ENCODE measurements at regions not wholly inside any gene's neighbourhood (a gene's known extent, or its start where the extent isn't known, plus 50 kb on each side); places are given as distances from the start of the nearest gene placed in this dataset.

DNA sequence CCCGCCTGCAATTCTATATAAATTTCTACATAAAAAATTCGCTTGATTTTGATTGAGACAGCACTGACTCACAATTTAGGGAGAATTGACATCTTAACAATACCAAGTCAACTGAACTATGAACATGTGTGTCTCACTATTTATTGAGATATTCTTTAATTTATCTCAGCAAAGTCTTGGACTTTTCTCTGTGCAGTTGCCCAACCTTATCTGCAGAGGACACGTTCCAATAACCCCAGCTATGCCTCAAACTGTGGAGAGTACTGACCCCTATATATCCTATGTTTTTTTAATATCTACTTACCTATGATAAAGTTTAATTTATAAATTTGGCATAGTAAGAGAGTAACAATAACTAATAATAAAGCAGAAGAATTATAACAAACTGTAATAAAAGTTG lies 69.4 kb upstream of the PIP4K2A start:
- Histone ChIP-seq H2AFZ (ENCODE audit: low read depth, low read length) (no peak overlapping the region), H3K4me3 (ENCODE audit: insufficient read depth, low read depth, low read length) (no peak overlapping the region), H3K27me3 (ENCODE audit: insufficient read depth, low read length) (no peaks in the 10 kb centered on the region), H3K9ac (ENCODE audit: low read length) (no peak overlapping the region), H3K4me1 (ENCODE audit: insufficient read depth, low read length) (no peaks in the 10 kb centered on the region), H3K4me2 (ENCODE audit: low read length) (no peak overlapping the region), H3K9me3 (ENCODE audit: insufficient read depth, low read depth, low read length) (no peaks in the 10 kb centered on the region), H4K20me1 (ENCODE audit: insufficient read depth, low read length) (no peaks in the 10 kb centered on the region), H3K79me2 (ENCODE audit: insufficient read depth, low read length) (no peaks in the 10 kb centered on the region), H3K27ac (ENCODE audit: low read depth, low read length) (no peak overlapping the region), H3K36me3 (ENCODE audit: insufficient read depth, low read length) (no peaks in the 10 kb centered on the region)
- TF ChIP-seq EZH2 (IDR thresholded peaks at IDR 0.05; ENCODE audit: insufficient read depth, low read length), result no peak
- TF ChIP-seq, protein P1, sequence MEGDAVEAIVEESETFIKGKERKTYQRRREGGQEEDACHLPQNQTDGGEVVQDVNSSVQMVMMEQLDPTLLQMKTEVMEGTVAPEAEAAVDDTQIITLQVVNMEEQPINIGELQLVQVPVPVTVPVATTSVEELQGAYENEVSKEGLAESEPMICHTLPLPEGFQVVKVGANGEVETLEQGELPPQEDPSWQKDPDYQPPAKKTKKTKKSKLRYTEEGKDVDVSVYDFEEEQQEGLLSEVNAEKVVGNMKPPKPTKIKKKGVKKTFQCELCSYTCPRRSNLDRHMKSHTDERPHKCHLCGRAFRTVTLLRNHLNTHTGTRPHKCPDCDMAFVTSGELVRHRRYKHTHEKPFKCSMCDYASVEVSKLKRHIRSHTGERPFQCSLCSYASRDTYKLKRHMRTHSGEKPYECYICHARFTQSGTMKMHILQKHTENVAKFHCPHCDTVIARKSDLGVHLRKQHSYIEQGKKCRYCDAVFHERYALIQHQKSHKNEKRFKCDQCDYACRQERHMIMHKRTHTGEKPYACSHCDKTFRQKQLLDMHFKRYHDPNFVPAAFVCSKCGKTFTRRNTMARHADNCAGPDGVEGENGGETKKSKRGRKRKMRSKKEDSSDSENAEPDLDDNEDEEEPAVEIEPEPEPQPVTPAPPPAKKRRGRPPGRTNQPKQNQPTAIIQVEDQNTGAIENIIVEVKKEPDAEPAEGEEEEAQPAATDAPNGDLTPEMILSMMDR (IDR thresholded peaks at IDR 0.05; ENCODE audit: insufficient read depth, low read depth, low read length), result no peak
- Mint-ChIP-seq H3K4me3 (ENCODE audit: unreplicated experiment) (no peak overlapping the region), H3K36me3 (ENCODE audit: low read depth, unreplicated experiment) (no peaks in the 10 kb centered on the region), H3K27me3 (ENCODE audit: low read depth, unreplicated experiment) (no peaks in the 10 kb centered on the region), H3K9me3 (ENCODE audit: unreplicated experiment) (no peaks in the 10 kb centered on the region), H3K27ac (ENCODE audit: unreplicated experiment) (no peak overlapping the region), H3K4me1 (ENCODE audit: low read depth, unreplicated experiment) (no peaks in the 10 kb centered on the region)
- DNase-seq (ENCODE audit: low read depth) (no peak), FAIRE-seq (no peak)

DNA sequence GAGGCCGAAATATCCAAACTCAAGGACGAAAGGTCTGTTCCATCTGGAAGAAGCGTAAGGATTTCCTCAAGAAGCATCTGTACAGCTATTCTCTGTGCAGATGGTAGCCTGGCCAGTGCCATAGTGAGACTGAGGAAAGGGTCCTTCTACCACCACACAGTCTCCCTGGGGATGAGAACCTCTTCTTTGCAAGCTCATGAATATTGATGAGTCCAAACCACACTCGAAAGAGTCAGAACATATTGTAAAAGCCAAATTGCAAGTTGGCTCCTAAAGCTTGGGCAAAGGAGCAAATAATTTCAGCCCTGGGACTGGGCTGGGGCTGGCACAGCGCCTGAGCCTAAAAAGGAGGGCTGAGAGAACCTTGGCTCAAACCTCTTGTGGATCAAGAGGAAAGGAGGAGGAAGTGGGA lies 66.1 kb upstream of the PIP4K2A start:
- no peaks in the 10 kb centered on the region for H3K9me3 ChIP-seq (ENCODE audit: insufficient read depth, low read depth, low read length)
- H3K9me3 Mint-ChIP-seq (ENCODE audit: unreplicated experiment), result peaks cover 2% of the 10 kb centered on the region
- no peak overlapping the region for H3K27ac ChIP-seq (ENCODE audit: low read depth, low read length)
- H3K27me3 Mint-ChIP-seq (ENCODE audit: low read depth, unreplicated experiment), result no peaks in the 10 kb centered on the region
- no peaks in the 10 kb centered on the region for H3K4me1 ChIP-seq (ENCODE audit: insufficient read depth, low read length)
- H3K4me2 ChIP-seq (ENCODE audit: low read length), result no peak overlapping the region
- H3K36me3 ChIP-seq (ENCODE audit: insufficient read depth, low read length), result no peaks in the 10 kb centered on the region
- no peak overlapping the region for H3K4me3 Mint-ChIP-seq (ENCODE audit: unreplicated experiment)
- no peak overlapping the region for H2AFZ ChIP-seq (ENCODE audit: low read depth, low read length)
- no peak overlapping the region for H3K27ac Mint-ChIP-seq (ENCODE audit: unreplicated experiment)
- no peaks in the 10 kb centered on the region for H3K4me1 Mint-ChIP-seq (ENCODE audit: low read depth, unreplicated experiment)
- no peaks in the 10 kb centered on the region for H3K27me3 ChIP-seq (ENCODE audit: insufficient read depth, low read length)
- no peak overlapping the region for H3K9ac ChIP-seq (ENCODE audit: low read length)
- FAIRE-seq (no peak), DNase-seq (ENCODE audit: low read depth) (peak; percentile 11)
- H3K4me3 ChIP-seq (ENCODE audit: insufficient read depth, low read depth, low read length), result no peak overlapping the region
- H4K20me1 ChIP-seq (ENCODE audit: insufficient read depth, low read length), result no peaks in the 10 kb centered on the region
- no peaks in the 10 kb centered on the region for H3K36me3 Mint-ChIP-seq (ENCODE audit: low read depth, unreplicated experiment)
- no peaks in the 10 kb centered on the region for H3K79me2 ChIP-seq (ENCODE audit: insufficient read depth, low read length)
- TF ChIP-seq, protein P1 (IDR thresholded peaks at IDR 0.05; ENCODE audit: insufficient read depth, low read depth, low read length), result no peak
- TF ChIP-seq EZH2 (IDR thresholded peaks at IDR 0.05; ENCODE audit: insufficient read depth, low read length), result no peak

DNA sequence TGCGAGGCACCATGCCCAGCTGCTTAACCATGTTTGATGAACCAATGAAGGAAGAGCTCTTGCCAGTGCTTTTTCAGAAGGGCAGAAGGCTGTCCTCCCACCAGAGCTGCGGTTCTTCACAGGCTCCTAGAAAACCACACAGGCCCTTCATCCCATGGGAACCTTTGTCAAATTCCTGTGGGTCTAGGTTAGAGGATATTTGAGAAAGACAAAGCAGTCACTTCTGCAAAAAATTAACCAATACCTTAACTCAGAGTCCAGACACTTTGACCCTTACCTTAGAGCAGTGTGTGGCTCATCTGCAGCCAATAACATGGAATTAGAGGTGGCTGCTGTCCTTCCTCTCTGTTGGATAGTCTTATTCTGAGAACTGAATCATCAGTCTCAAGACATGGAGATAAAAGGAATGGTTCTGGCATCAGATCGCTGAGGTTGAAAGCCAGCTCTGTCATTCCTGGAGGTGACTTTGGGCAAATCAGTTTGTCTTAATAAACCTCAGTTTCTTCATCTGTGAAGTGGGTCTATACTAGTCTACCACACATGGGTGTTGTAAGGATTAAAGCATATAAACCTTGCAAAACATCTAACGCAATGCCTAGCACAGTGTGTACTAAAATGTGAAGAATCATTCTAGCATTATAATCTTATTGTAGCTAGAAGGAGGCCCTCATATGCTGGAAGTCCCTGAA lies 65.1 kb upstream of the PIP4K2A start:
- H3K4me3 ChIP-seq (ENCODE audit: insufficient read depth, low read depth, low read length), result no peak overlapping the region
- H3K79me2 ChIP-seq (ENCODE audit: insufficient read depth, low read length), result no peaks in the 10 kb centered on the region
- H4K20me1 ChIP-seq (ENCODE audit: insufficient read depth, low read length), result no peaks in the 10 kb centered on the region
- H3K27me3 Mint-ChIP-seq (ENCODE audit: low read depth, unreplicated experiment), result no peaks in the 10 kb centered on the region
- no peak overlapping the region for H3K27ac ChIP-seq (ENCODE audit: low read depth, low read length)
- H3K36me3 Mint-ChIP-seq (ENCODE audit: low read depth, unreplicated experiment), result no peaks in the 10 kb centered on the region
- no peaks in the 10 kb centered on the region for H3K4me1 ChIP-seq (ENCODE audit: insufficient read depth, low read length)
- no peak overlapping the region for H3K9ac ChIP-seq (ENCODE audit: low read length)
- H2AFZ ChIP-seq (ENCODE audit: low read depth, low read length), result no peak overlapping the region
- no peak overlapping the region for H3K4me2 ChIP-seq (ENCODE audit: low read length)
- DNase-seq (ENCODE audit: low read depth) (no peak), FAIRE-seq (peak; percentile 13)
- no peaks in the 10 kb centered on the region for H3K4me1 Mint-ChIP-seq (ENCODE audit: low read depth, unreplicated experiment)
- TF ChIP-seq, protein P1 (IDR thresholded peaks at IDR 0.05; ENCODE audit: insufficient read depth, low read depth, low read length), result no peak
- no peak for TF ChIP-seq EZH2 (IDR thresholded peaks at IDR 0.05; ENCODE audit: insufficient read depth, low read length)
- H3K36me3 ChIP-seq (ENCODE audit: insufficient read depth, low read length), result no peaks in the 10 kb centered on the region
- H3K27ac Mint-ChIP-seq (ENCODE audit: unreplicated experiment), result peak overlapping the region; percentile 60
- no peak overlapping the region for H3K4me3 Mint-ChIP-seq (ENCODE audit: unreplicated experiment)
- no peaks in the 10 kb centered on the region for H3K9me3 ChIP-seq (ENCODE audit: insufficient read depth, low read depth, low read length)
- no peaks in the 10 kb centered on the region for H3K27me3 ChIP-seq (ENCODE audit: insufficient read depth, low read length)
- peaks cover 2% of the 10 kb centered on the region for H3K9me3 Mint-ChIP-seq (ENCODE audit: unreplicated experiment)
